Liver (tissue), 8 donors: ENCODE measurements at regions not wholly inside any gene's neighbourhood (a gene's known extent, or its start where the extent isn't known, plus 50 kb on each side); places are given as distances from the start of the nearest gene placed in this dataset.
"Not testable (repeated sequence)": the region's sequence is repeated elsewhere in the genome, so short reads cannot be mapped to it uniquely, and the experiment has no call there.

Source experiments
- DNase-seq: peaks from one replicate; pipeline ENCODE4 v3.0.0-alpha.2; 2017; ENCODE audit warnings: low spot score
- H3K27ac ChIP-seq, 2 donors: one replicate each; pipeline ENCODE4 v1.7.0; 2013; ENCODE audit warnings: inconsistent platforms in 2 of 2, low read length in 2 of 2, control low read depth in 1 of 2, low read depth in 1 of 2, mild to moderate bottlenecking in 1 of 2
- H3K27me3 ChIP-seq, 4 donors: one replicate each; pipeline versions ENCODE4 v1.6.1 to v1.7.0; 2013; ENCODE audit warnings: low read length in 3 of 4, inconsistent platforms in 1 of 4, mild to moderate bottlenecking in 1 of 4, moderate library complexity in 1 of 4; ENCODE audit not compliant: control insufficient read depth in 4 of 4, insufficient read depth in 4 of 4
- H3K36me3 ChIP-seq, 4 donors: one replicate each; pipeline versions ENCODE4 v1.6.1 to v1.7.0; 2013; ENCODE audit warnings: low read length in 3 of 4, mild to moderate bottlenecking in 3 of 4, low read depth in 1 of 4, moderate library complexity in 1 of 4; ENCODE audit not compliant: control insufficient read depth in 4 of 4, insufficient read depth in 3 of 4
- H3K4me1 ChIP-seq, 4 donors: one replicate each; pipeline versions ENCODE4 v1.6.1 to v1.7.0; 2013; ENCODE audit warnings: low read length in 3 of 4, mild to moderate bottlenecking in 3 of 4, moderate library complexity in 1 of 4; ENCODE audit not compliant: control insufficient read depth in 4 of 4, insufficient read depth in 4 of 4
- H3K4me3 ChIP-seq, 3 donors: one replicate each; pipeline versions ENCODE4 v1.6.1 to v1.7.0; 2013; ENCODE audit warnings: low read length in 3 of 3, control low read depth in 1 of 3, low read depth in 1 of 3, mild to moderate bottlenecking in 1 of 3
- H3K9ac ChIP-seq, 2 donors: one replicate each; pipeline ENCODE4 v1.7.0; 2013; ENCODE audit warnings: low read length in 2 of 2, mild to moderate bottlenecking in 2 of 2, moderate library complexity in 2 of 2, control low read depth in 1 of 2, low read depth in 1 of 2
- H3K9me3 ChIP-seq, 4 donors: one replicate each; pipeline versions ENCODE4 v1.6.1 to v1.7.0; 2013; ENCODE audit warnings: low read length in 3 of 4; ENCODE audit not compliant: control insufficient read depth in 4 of 4
- EGR1 ChIP-seq, 2 donors: IDR thresholded peaks; 2 replicates each; pipeline ENCODE4 v1.6.1; 2016 to 2018; ENCODE audit warnings: antibody characterized with exemption in 2 of 2, low read depth in 2 of 2
- FOXA1 ChIP-seq: IDR thresholded peaks from 2 replicates; pipeline ENCODE4 v1.6.1; 2016; ENCODE audit warnings: antibody characterized with exemption
- FOXA2 ChIP-seq: IDR thresholded peaks from 2 replicates; pipeline ENCODE4 v1.6.1; 2016; ENCODE audit warnings: antibody characterized with exemption
- GABPA ChIP-seq, 2 donors: IDR thresholded peaks in 1 of 2; conservative IDR thresholded peaks in 1 of 2; 2 replicates each; pipeline ENCODE4 v1.6.1; 2016; ENCODE audit warnings: antibody characterized with exemption in 2 of 2, mild to moderate bottlenecking in 1 of 2, moderate library complexity in 1 of 2
- HNF4A ChIP-seq, 2 donors: conservative IDR thresholded peaks; 2 replicates each; pipeline ENCODE4 v1.6.1; 2016; ENCODE audit warnings: antibody characterized with exemption in 2 of 2, mild to moderate bottlenecking in 2 of 2
- HNF4G ChIP-seq: IDR thresholded peaks from 2 replicates; pipeline ENCODE4 v1.6.1; 2016; ENCODE audit warnings: antibody characterized with exemption
- JUND ChIP-seq, 2 donors: IDR thresholded peaks; 2 replicates each; pipeline ENCODE4 v1.6.1; 2016; ENCODE audit warnings: antibody characterized with exemption in 2 of 2
- NR2F2 ChIP-seq: IDR thresholded peaks from 2 replicates; pipeline ENCODE4 v1.6.1; 2016; ENCODE audit warnings: antibody characterized with exemption
- RAD21 ChIP-seq, 2 donors: IDR thresholded peaks; 2 replicates each; pipeline ENCODE4 v1.6.1; 2016; ENCODE audit warnings: antibody characterized with exemption in 2 of 2, mild to moderate bottlenecking in 2 of 2
- REST ChIP-seq: IDR thresholded peaks from 2 replicates; pipeline ENCODE4 v1.6.1; 2016; ENCODE audit warnings: antibody characterized with exemption, mild to moderate bottlenecking
- RXRA ChIP-seq, 2 donors: IDR thresholded peaks; 2 replicates each; pipeline ENCODE4 v1.6.1; 2017 to 2018; ENCODE audit warnings: antibody characterized with exemption in 2 of 2, mild to moderate bottlenecking in 1 of 2
- SP1 ChIP-seq: IDR thresholded peaks from 2 replicates; pipeline ENCODE4 v1.6.1; 2018; ENCODE audit warnings: antibody characterized with exemption, mild to moderate bottlenecking
- TAF1 ChIP-seq: conservative IDR thresholded peaks from 2 replicates; pipeline ENCODE4 v1.6.1; 2016; ENCODE audit warnings: antibody characterized with exemption, mild to moderate bottlenecking
- YY1 ChIP-seq: IDR thresholded peaks from 2 replicates; pipeline ENCODE4 v1.6.1; 2016; ENCODE audit warnings: antibody characterized with exemption, mild to moderate bottlenecking
- WGBS: extraction: QIAGEN DNeasy Blood & Tissue Kit; methylation state at CpG from one replicate; pipeline ENCODE4 v1.1.7; 2013; 5-methylcytosine and 5-hydroxymethylcytosine counted together
- TF ChIP-seq, protein P1 (sequence below): IDR thresholded peaks from 2 replicates; pipeline ENCODE4 v1.6.1; 2016; ENCODE audit warnings: antibody characterized with exemption
- TF ChIP-seq, protein P2 (sequence below): IDR thresholded peaks from 2 replicates; pipeline ENCODE4 v1.6.1; 2016; ENCODE audit warnings: antibody characterized with exemption
- TF ChIP-seq, protein P3 (sequence below): fragments of 150-350 bp; IDR thresholded peaks from 2 replicates; pipeline ENCODE4 v1.5.1; 2017; ENCODE audit warnings: improper control_type of control experiment, low read depth, low read length; ENCODE audit not compliant: missing input control
- TF ChIP-seq, protein P4 (sequence below): IDR thresholded peaks from 2 replicates; pipeline ENCODE4 v1.6.1; 2016; ENCODE audit warnings: antibody characterized with exemption
- donor health status: healthy.
- donor health status: healthy.
- donor health status: healthy.
- donor health status: healthy.
- donor health status: healthy.

GRCh38 chr6:51153109-51153508 lies 334.4 kb downstream of the TFAP2B start:
- Histone ChIP-seq H3K36me3 (no peaks in the 10 kb centered on the region), H3K27me3 (no peaks in the 10 kb centered on the region), H3K27ac (no peak overlapping the region), H3K9me3 (no peaks in the 10 kb centered on the region), H3K9ac (no peak overlapping the region), H3K4me1 (no peaks in the 10 kb centered on the region), H3K4me3 (no peak overlapping the region)
- no peak for DNase-seq
- TF ChIP-seq RXRA (IDR thresholded peaks at IDR 0.05) (no peak), FOXA2 (no peak), REST (no peak), JUND (IDR thresholded peaks at IDR 0.05) (no peak), HNF4A (conservative IDR thresholded peaks at IDR 0.05) (no peak), EGR1 (IDR thresholded peaks at IDR 0.05; ENCODE audit: low read depth in 2 of 2) (no peak), TAF1 (no peak), SP1 (no peak), RAD21 (IDR thresholded peaks at IDR 0.05) (no peak), FOXA1 (no peak), YY1 (no peak), HNF4G (no peak), NR2F2 (no peak), GABPA (IDR thresholded peaks at IDR 0.05 in 1 of 2, conservative IDR thresholded peaks at IDR 0.05 in 1 of 2) (no peak)
- TF ChIP-seq, protein P1, sequence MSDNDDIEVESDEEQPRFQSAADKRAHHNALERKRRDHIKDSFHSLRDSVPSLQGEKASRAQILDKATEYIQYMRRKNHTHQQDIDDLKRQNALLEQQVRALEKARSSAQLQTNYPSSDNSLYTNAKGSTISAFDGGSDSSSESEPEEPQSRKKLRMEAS: no peak
- TF ChIP-seq, protein P2, sequence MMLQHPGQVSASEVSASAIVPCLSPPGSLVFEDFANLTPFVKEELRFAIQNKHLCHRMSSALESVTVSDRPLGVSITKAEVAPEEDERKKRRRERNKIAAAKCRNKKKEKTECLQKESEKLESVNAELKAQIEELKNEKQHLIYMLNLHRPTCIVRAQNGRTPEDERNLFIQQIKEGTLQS: no peak
- TF ChIP-seq, protein P3, sequence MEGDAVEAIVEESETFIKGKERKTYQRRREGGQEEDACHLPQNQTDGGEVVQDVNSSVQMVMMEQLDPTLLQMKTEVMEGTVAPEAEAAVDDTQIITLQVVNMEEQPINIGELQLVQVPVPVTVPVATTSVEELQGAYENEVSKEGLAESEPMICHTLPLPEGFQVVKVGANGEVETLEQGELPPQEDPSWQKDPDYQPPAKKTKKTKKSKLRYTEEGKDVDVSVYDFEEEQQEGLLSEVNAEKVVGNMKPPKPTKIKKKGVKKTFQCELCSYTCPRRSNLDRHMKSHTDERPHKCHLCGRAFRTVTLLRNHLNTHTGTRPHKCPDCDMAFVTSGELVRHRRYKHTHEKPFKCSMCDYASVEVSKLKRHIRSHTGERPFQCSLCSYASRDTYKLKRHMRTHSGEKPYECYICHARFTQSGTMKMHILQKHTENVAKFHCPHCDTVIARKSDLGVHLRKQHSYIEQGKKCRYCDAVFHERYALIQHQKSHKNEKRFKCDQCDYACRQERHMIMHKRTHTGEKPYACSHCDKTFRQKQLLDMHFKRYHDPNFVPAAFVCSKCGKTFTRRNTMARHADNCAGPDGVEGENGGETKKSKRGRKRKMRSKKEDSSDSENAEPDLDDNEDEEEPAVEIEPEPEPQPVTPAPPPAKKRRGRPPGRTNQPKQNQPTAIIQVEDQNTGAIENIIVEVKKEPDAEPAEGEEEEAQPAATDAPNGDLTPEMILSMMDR: no peak
- TF ChIP-seq, protein P4, sequence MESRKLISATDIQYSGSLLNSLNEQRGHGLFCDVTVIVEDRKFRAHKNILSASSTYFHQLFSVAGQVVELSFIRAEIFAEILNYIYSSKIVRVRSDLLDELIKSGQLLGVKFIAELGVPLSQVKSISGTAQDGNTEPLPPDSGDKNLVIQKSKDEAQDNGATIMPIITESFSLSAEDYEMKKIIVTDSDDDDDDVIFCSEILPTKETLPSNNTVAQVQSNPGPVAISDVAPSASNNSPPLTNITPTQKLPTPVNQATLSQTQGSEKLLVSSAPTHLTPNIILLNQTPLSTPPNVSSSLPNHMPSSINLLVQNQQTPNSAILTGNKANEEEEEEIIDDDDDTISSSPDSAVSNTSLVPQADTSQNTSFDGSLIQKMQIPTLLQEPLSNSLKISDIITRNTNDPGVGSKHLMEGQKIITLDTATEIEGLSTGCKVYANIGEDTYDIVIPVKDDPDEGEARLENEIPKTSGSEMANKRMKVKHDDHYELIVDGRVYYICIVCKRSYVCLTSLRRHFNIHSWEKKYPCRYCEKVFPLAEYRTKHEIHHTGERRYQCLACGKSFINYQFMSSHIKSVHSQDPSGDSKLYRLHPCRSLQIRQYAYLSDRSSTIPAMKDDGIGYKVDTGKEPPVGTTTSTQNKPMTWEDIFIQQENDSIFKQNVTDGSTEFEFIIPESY: no peak
- 64% methylated on average over 2 of the region's 2 CpGs for WGBS

DNA sequence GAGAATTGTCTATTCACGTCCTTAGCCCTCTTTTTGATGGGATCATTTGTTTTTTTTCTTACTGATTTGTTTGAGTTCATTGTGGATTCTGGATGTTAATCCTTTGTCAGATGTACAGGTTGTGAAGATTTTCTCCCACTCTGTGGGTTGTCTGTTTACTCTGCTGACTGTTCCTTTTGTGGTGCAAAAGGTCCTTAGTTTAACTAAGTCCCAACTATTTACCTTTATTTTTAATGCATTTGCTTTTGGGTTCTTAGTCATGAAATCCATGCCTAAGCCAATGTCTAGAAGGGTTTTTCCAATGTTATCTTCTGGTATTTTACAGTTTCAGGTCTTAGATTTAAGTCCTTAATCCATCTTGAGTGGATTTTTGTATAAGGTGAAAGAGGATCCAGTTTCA lies 336.3 kb downstream of the TFAP2B start:
- H3K4me1 ChIP-seq, H3K36me3 ChIP-seq, H3K9ac ChIP-seq, H3K4me3 ChIP-seq, H3K9me3 ChIP-seq, DNase-seq, H3K27ac ChIP-seq, H3K27me3 ChIP-seq: not testable (repeated sequence)
- whole genome bisulfite sequencing: 91% methylated on average over 1 of the region's 1 CpG

- not testable (repeated sequence) for DNase-seq, H3K36me3 ChIP-seq, H3K4me3 ChIP-seq, H3K27ac ChIP-seq, H3K9me3 ChIP-seq, H3K9ac ChIP-seq, H3K27me3 ChIP-seq
- peaks cover 3 to 24% (median 9%) of the 10 kb centered on the region in 4 donors for H3K4me1 ChIP-seq
- WGBS: 42% methylated on average over 1 of the region's 1 CpG
These were observed 340.6 kb downstream of the TFAP2B start for GRCh38 chr6:51159260-51159659.
